ENCODE measurements at regions not wholly inside any gene's neighbourhood (a gene's known extent, or its start where the extent isn't known, plus 50 kb on each side); places are given as distances from the start of the nearest gene placed in this dataset.

- no peak for DNase-seq (ENCODE audit: low read depth, low spot score)
- no peak overlapping the region for H3K27ac ChIP-seq (ENCODE audit: low read depth, low read length)
- H3K4me3 ChIP-seq (ENCODE audit: low read depth, low read length) = no peak overlapping the region
- ChIA-PET POLR2A (no interaction called here), CTCF (interaction anchor here (6.2 kb wide), 1 partner anchor 18 kb away, joined by 36 read pairs; no protein-coding TSS in a partner anchor)
- no peak for TF ChIP-seq CTCF (IDR thresholded peaks at IDR 0.05; ENCODE audit: low read depth, low read length)
- H3K9me3 ChIP-seq (ENCODE audit: control insufficient read depth, insufficient read depth, low read length) = no peaks in the 10 kb centered on the region
- H3K27me3 ChIP-seq (ENCODE audit: control insufficient read depth, insufficient read depth, low read length) = peaks cover 2% of the 10 kb centered on the region
Measured at GRCh38 chr11:32305460-32305859, 129.9 kb downstream of the WT1 start.

GRCh38 chr11:32307471-32307870 lies 127.9 kb downstream of the WT1 start:
- no peaks in the 10 kb centered on the region for H3K9me3 ChIP-seq (ENCODE audit: control insufficient read depth, insufficient read depth, low read length)
- CTCF ChIA-PET = interaction anchor here (2.1 to 6.2 kb wide), 2 partner anchors 9 to 16 kb away, joined by 6 to 36 read pairs; no protein-coding TSS in a partner anchor
- no peak for TF ChIP-seq CTCF (IDR thresholded peaks at IDR 0.05; ENCODE audit: low read depth, low read length)
- no peak overlapping the region for H3K27ac ChIP-seq (ENCODE audit: low read depth, low read length)
- no peak overlapping the region for H3K4me3 ChIP-seq (ENCODE audit: low read depth, low read length)
- POLR2A ChIA-PET = no interaction called here
- no peak for DNase-seq (ENCODE audit: low read depth, low spot score)
- peaks cover 2% of the 10 kb centered on the region for H3K27me3 ChIP-seq (ENCODE audit: control insufficient read depth, insufficient read depth, low read length)

- Histone ChIP-seq H3K9me3 (ENCODE audit: control insufficient read depth, insufficient read depth, low read length) (no peaks in the 10 kb centered on the region), H3K4me3 (ENCODE audit: low read depth, low read length) (no peak overlapping the region), H3K27me3 (ENCODE audit: control insufficient read depth, insufficient read depth, low read length) (peaks cover 2% of the 10 kb centered on the region), H3K27ac (ENCODE audit: low read depth, low read length) (no peak overlapping the region)
- POLR2A ChIA-PET = no interaction called here
- TF ChIP-seq CTCF (IDR thresholded peaks at IDR 0.05; ENCODE audit: low read depth, low read length) = no peak
- CTCF ChIA-PET = interaction anchor here (2.1 to 6.2 kb wide), 2 partner anchors 10 to 15 kb away, joined by 6 to 36 read pairs; no protein-coding TSS in a partner anchor
- DNase-seq (ENCODE audit: low read depth, low spot score) = no peak
Measured at GRCh38 chr11:32307913-32308312, 127.4 kb downstream of the WT1 start.

GRCh38 chr11:32309530-32310213 lies 125.7 kb downstream of the WT1 start:
- no peaks in the 10 kb centered on the region for H3K9me3 ChIP-seq (ENCODE audit: control insufficient read depth, insufficient read depth, low read length)
- TF ChIP-seq CTCF (IDR thresholded peaks at IDR 0.05; ENCODE audit: low read depth, low read length) = no peak
- H3K4me3 ChIP-seq (ENCODE audit: low read depth, low read length) = no peak overlapping the region
- no peak for DNase-seq (ENCODE audit: low read depth, low spot score)
- H3K27me3 ChIP-seq (ENCODE audit: control insufficient read depth, insufficient read depth, low read length) = peaks cover 2% of the 10 kb centered on the region
- no peak overlapping the region for H3K27ac ChIP-seq (ENCODE audit: low read depth, low read length)
- POLR2A ChIA-PET = no interaction called here
- CTCF ChIA-PET = interaction anchor here (1.3 to 6.2 kb wide), 2 partner anchors 12 to 13 kb away, joined by 6 to 36 read pairs; no protein-coding TSS in a partner anchor

GRCh38 chr11:32310214-32310601 lies 125.1 kb downstream of the WT1 start:
- ChIA-PET CTCF (interaction anchor here (1.7 kb wide), 1 partner anchor 13 kb away, joined by 6 read pairs; no protein-coding TSS in a partner anchor), POLR2A (no interaction called here)
- H3K4me3 ChIP-seq (ENCODE audit: low read depth, low read length) = no peak overlapping the region
- no peak overlapping the region for H3K27ac ChIP-seq (ENCODE audit: low read depth, low read length)
- DNase-seq (ENCODE audit: low read depth, low spot score) = no peak
- no peaks in the 10 kb centered on the region for H3K9me3 ChIP-seq (ENCODE audit: control insufficient read depth, insufficient read depth, low read length)
- peaks cover 2% of the 10 kb centered on the region for H3K27me3 ChIP-seq (ENCODE audit: control insufficient read depth, insufficient read depth, low read length)
- no peak for TF ChIP-seq CTCF (IDR thresholded peaks at IDR 0.05; ENCODE audit: low read depth, low read length)
